ENCODE measurements at regions not wholly inside any gene's neighbourhood (a gene's known extent, or its start where the extent isn't known, plus 50 kb on each side); places are given as distances from the start of the nearest gene placed in this dataset.

DNA sequence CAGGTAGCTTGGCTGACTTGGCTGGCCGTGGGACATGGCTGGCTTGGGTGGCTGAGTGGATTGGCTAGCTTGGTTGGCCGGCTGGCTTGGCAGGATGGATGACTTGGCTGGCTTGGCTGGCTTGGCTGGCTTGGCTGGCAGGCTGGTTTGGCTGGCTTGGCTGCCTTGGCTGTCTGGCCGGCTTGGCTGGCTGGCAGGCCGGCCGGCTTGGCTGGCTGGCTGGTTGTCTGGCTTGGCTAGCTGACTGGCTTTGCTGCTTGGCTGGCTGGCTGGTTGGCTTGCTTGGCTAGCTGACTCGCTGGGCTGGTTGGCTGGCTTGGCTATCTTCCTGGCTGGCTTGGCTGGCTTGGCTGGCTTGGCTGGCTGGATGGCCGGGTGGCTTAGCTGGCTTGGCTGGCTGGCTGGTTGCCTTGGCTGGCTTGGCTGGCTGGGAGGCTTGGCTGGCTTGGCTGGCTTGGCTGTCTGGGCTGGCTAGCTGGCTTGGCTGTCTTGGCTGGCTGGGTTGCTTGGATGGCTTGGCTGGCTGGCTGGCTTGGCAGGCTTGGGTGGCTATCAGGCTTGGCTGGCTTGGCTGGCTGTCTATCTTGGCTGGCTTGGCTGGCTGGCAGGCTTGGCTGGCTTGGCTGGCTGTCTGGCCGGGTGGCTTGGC is 129.7 kb upstream of the FAM72C start:
- TF ChIP-seq POLR2A (IDR thresholded peaks at IDR 0.05) = no peak
- TF ChIP-seq, protein P1, sequence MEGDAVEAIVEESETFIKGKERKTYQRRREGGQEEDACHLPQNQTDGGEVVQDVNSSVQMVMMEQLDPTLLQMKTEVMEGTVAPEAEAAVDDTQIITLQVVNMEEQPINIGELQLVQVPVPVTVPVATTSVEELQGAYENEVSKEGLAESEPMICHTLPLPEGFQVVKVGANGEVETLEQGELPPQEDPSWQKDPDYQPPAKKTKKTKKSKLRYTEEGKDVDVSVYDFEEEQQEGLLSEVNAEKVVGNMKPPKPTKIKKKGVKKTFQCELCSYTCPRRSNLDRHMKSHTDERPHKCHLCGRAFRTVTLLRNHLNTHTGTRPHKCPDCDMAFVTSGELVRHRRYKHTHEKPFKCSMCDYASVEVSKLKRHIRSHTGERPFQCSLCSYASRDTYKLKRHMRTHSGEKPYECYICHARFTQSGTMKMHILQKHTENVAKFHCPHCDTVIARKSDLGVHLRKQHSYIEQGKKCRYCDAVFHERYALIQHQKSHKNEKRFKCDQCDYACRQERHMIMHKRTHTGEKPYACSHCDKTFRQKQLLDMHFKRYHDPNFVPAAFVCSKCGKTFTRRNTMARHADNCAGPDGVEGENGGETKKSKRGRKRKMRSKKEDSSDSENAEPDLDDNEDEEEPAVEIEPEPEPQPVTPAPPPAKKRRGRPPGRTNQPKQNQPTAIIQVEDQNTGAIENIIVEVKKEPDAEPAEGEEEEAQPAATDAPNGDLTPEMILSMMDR (IDR thresholded peaks at IDR 0.05) = no peak
